HepG2 (cell line): ENCODE measurements at regions not wholly inside any gene's neighbourhood (a gene's known extent, or its start where the extent isn't known, plus 50 kb on each side); places are given as distances from the start of the nearest gene placed in this dataset.

Experiments used
- ATAC-seq: fragments of 200-7000 bp; cut with Tn5 transposase; 3 replicates; pipeline ENCODE4 v1.9.1; 2020; ENCODE audit warnings: mild to moderate bottlenecking, moderate library complexity
- BruUV-seq: library from RNA; stranded (reverse); fragments of 400-500 nt; replicated peaks from 2 replicates; lab custom pipeline; 2021; lab: Mats Ljungman, UMichigan
- CTCF ChIA-PET: fragments of 300-600 bp; formaldehyde crosslinking; extraction: SDS; loops from one replicate; lab custom pipeline; 2021; ENCODE audit warnings: low total read pairs, inconsistent platforms, low intra/inter-chr PET ratio; lab: Yijun Ruan, JAX
- POLR2A ChIA-PET: fragments of 350-600 bp; sonication (Branson Sonifier 250); formaldehyde crosslinking; loops from one replicate; lab custom pipeline; 2020; ENCODE audit warnings: antibody characterized with exemption, inconsistent platforms; lab: Yijun Ruan, JAX
- DNase-seq: peaks from one replicate; pipeline ENCODE4 v3.0.0-alpha.2; 2015; ENCODE audit warnings: low spot score
- FAIRE-seq: peaks from 3 replicates; lab custom pipeline; 2011; peaks lifted over from hg19 to GRCh38; lab: Jason Lieb, UNC
- H2AFZ ChIP-seq: one replicate; pipeline ENCODE4 v1.6.1; 2011; ENCODE audit warnings: low read length, inconsistent platforms
- H3K27ac ChIP-seq: fragments of 300-600 bp; 3 replicates; pipeline ENCODE4 v1.8.0; 2011; ENCODE audit warnings: mixed run types, mild to moderate bottlenecking, mixed read lengths, low read length, inconsistent platforms; ENCODE audit not compliant: insufficient read depth; ENCODE audit errors: extremely low read length
- H3K27me3 ChIP-seq, 2 experiments: fragments of 200-600 bp in 1 of 2; 2 replicates in 1 of 2; 3 replicates in 1 of 2; pipeline versions ENCODE4 v1.6.0 to v1.8.0; 2011; ENCODE audit warnings: low read length in 2 of 2, mild to moderate bottlenecking in 2 of 2, moderate library complexity in 2 of 2, inconsistent platforms in 1 of 2; ENCODE audit not compliant: insufficient read depth in 2 of 2, control insufficient read depth in 1 of 2
- H3K36me3 ChIP-seq, 2 experiments: fragments of 200-600 bp in 1 of 2; replicated peaks in 1 of 2; 2 replicates in 1 of 2; 3 replicates in 1 of 2; pipeline versions ENCODE4 v1.5.1 to v1.8.0; 2011; ENCODE audit warnings: low read length in 2 of 2, inconsistent platforms in 1 of 2; ENCODE audit not compliant: insufficient read depth in 2 of 2, control insufficient read depth in 1 of 2
- H3K4me1 ChIP-seq: 2 replicates; pipeline ENCODE4 v1.5.1; 2012; ENCODE audit warnings: low read length, inconsistent platforms; ENCODE audit not compliant: insufficient read depth
- H3K4me2 ChIP-seq: 2 replicates; pipeline ENCODE4 v1.6.0; 2011; ENCODE audit warnings: low read depth, low read length, inconsistent platforms
- H3K4me3 ChIP-seq, 3 experiments: fragments of 200-600 bp in 1 of 3; sonication (generic), shearing (Covaris generic) in 1 of 3; replicated peaks in 1 of 3; 2 replicates each; pipeline ENCODE4 v1.5.1; 2011 to 2016; ENCODE audit warnings: low read length in 3 of 3, inconsistent platforms in 2 of 3, low read depth in 2 of 3, mild to moderate bottlenecking in 2 of 3, control low read depth in 1 of 3, mixed read lengths in 1 of 3; ENCODE audit not compliant: insufficient read depth in 1 of 3
- H3K79me2 ChIP-seq: one replicate; pipeline ENCODE4 v1.6.1; 2011; ENCODE audit warnings: low read length, inconsistent platforms; ENCODE audit not compliant: insufficient read depth
- H3K9ac ChIP-seq: 2 replicates; pipeline ENCODE4 v1.6.0; 2011; ENCODE audit warnings: mild to moderate bottlenecking, low read depth, low read length, inconsistent platforms; ENCODE audit not compliant: insufficient read depth
- H3K9me3 ChIP-seq: 2 replicates; pipeline ENCODE4 v1.5.1; 2012; ENCODE audit warnings: mild to moderate bottlenecking, low read length
- H4K20me1 ChIP-seq: 2 replicates; pipeline ENCODE4 v1.6.0; 2011; ENCODE audit warnings: inconsistent platforms, mild to moderate bottlenecking, low read length, moderate library complexity; ENCODE audit not compliant: insufficient read depth
- BORCS8-MEF2B ChIP-seq: sonication (generic); formaldehyde crosslinking; IDR thresholded peaks from 2 replicates; pipeline ENCODE4 v1.8.0; 2022; ENCODE audit warnings: mild to moderate bottlenecking, missing genetic modification reagents
- HCFC1 ChIP-seq: fragments of 150-350 bp; IDR thresholded peaks from 2 replicates; pipeline ENCODE4 v1.6.1; 2014; ENCODE audit warnings: low read depth, low read length
- SRSF4 ChIP-seq: fragments of 200-400 bp; formaldehyde crosslinking; IDR thresholded peaks from one replicate; pipeline ENCODE4 v1.6.1; 2018; ENCODE audit warnings: mild to moderate bottlenecking, low read depth, low read length, moderate library complexity; ENCODE audit not compliant: poor library complexity, severe bottlenecking
- ZNF160 ChIP-seq: sonication (generic); formaldehyde crosslinking; IDR thresholded peaks from 2 replicates; pipeline ENCODE4 v1.8.0; 2022; ENCODE audit warnings: mild to moderate bottlenecking, inconsistent platforms, missing genetic modification reagents
- ZNF451 ChIP-seq: sonication (generic); formaldehyde crosslinking; IDR thresholded peaks from 2 replicates; pipeline ENCODE4 v1.5.0; 2020; ENCODE audit warnings: mild to moderate bottlenecking, missing genetic modification reagents
- ZNF564 ChIP-seq: sonication (generic); formaldehyde crosslinking; IDR thresholded peaks from 2 replicates; pipeline ENCODE4 v1.8.1; 2023; ENCODE audit warnings: mild to moderate bottlenecking, missing genetic modification reagents
- ZNF605 ChIP-seq: sonication (generic); formaldehyde crosslinking; IDR thresholded peaks from 2 replicates; pipeline ENCODE4 v1.8.0; 2022; ENCODE audit warnings: mild to moderate bottlenecking, missing genetic modification reagents
- ZNF883 ChIP-seq: sonication (generic); formaldehyde crosslinking; IDR thresholded peaks from 2 replicates; pipeline ENCODE4 v1.5.1; 2020; ENCODE audit warnings: mild to moderate bottlenecking, missing genetic modification reagents; ENCODE audit errors: not compliant biosample characterization
- WGBS: methylation state at CpG from one replicate; pipeline ENCODE4 v1.1.6; 2017; ENCODE audit warnings: low lambda C conversion rate; 5-methylcytosine and 5-hydroxymethylcytosine counted together
- in situ Hi-C: cut with HindIII; loops from 2 replicates; pipeline ENCODE4 v1.10.0; 2017; ENCODE audit warnings: low pct_unique_long_range_greater_than_20kb; ENCODE audit not compliant: extremely low pct_ligation_motif_present
- intact Hi-C: fragments of 100-400 bp; cut with micrococcal nuclease; formaldehyde crosslinking; loops from one replicate; pipeline ENCODE4 v1.10.0; 2022; ENCODE audit not compliant: unreplicated experiment
- TF ChIP-seq, protein P1 (sequence below): sonication (generic); formaldehyde crosslinking; IDR thresholded peaks from 2 replicates; pipeline ENCODE4 v1.5.0; 2020; ENCODE audit warnings: mild to moderate bottlenecking, missing genetic modification reagents
- TF ChIP-seq, protein P2 (sequence below): sonication (generic); formaldehyde crosslinking; IDR thresholded peaks from 2 replicates; pipeline ENCODE4 v1.4.0; 2020; ENCODE audit warnings: missing genetic modification reagents, low read depth, mild to moderate bottlenecking, borderline replicate concordance
- TF ChIP-seq, protein P3 (sequence below): IDR thresholded peaks from 2 replicates; pipeline ENCODE4 v1.6.1; 2016; ENCODE audit warnings: low read depth, borderline replicate concordance
- TF ChIP-seq, protein P4 (sequence below): sonication (generic); formaldehyde crosslinking; IDR thresholded peaks from 2 replicates; pipeline ENCODE4 v1.4.0; 2020; ENCODE audit warnings: missing genetic modification reagents, borderline replicate concordance

DNA sequence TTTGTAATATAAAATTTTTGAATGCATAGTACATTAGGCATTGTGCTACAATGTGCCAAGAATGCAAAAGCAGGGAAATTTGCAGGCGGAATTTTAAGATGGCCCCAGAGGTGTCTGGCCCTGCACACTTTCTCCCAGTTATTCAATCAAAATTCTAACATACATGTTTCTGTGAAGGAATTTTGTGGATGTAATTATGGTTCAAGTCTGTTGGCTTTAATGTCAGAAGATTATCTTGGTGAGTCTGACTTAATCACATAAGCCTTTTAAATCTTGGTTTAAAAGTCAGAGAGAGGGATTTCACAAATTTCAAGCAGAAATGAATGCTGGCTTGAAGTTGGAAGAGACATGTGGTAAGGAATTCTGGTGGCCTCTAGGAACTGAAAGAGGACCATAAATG is 423.4 kb upstream of the CCDC179 start:
- Histone ChIP-seq H3K4me2 (no peak overlapping the region), H3K27me3 (no peaks in the 10 kb centered on the region), H3K4me3 (no peak overlapping the region), H3K9me3 (no peaks in the 10 kb centered on the region), H3K36me3 (no peaks in the 10 kb centered on the region), H4K20me1 (no peaks in the 10 kb centered on the region), H3K9ac (no peak overlapping the region), H3K4me1 (no peaks in the 10 kb centered on the region), H2AFZ (no peak overlapping the region), H3K27ac (no peak overlapping the region), H3K79me2 (no peaks in the 10 kb centered on the region)
- DNase-seq = no peak
- ChIA-PET POLR2A (no interaction called here), CTCF (no interaction called here)
- 0% methylated on average over 1 of the region's 1 CpG for WGBS
- in situ Hi-C loops (no loop called here), intact Hi-C loops (no loop called here)
- FAIRE-seq = no peak
- ATAC-seq = no peak
- TF ChIP-seq, protein P1, sequence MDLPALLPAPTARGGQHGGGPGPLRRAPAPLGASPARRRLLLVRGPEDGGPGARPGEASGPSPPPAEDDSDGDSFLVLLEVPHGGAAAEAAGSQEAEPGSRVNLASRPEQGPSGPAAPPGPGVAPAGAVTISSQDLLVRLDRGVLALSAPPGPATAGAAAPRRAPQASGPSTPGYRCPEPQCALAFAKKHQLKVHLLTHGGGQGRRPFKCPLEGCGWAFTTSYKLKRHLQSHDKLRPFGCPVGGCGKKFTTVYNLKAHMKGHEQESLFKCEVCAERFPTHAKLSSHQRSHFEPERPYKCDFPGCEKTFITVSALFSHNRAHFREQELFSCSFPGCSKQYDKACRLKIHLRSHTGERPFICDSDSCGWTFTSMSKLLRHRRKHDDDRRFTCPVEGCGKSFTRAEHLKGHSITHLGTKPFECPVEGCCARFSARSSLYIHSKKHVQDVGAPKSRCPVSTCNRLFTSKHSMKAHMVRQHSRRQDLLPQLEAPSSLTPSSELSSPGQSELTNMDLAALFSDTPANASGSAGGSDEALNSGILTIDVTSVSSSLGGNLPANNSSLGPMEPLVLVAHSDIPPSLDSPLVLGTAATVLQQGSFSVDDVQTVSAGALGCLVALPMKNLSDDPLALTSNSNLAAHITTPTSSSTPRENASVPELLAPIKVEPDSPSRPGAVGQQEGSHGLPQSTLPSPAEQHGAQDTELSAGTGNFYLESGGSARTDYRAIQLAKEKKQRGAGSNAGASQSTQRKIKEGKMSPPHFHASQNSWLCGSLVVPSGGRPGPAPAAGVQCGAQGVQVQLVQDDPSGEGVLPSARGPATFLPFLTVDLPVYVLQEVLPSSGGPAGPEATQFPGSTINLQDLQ (CRISPR knock-in tag) = no peak
- TF ChIP-seq HCFC1 (no peak), ZNF451 (no peak), ZNF605 (no peak)
- TF ChIP-seq, protein P2, sequence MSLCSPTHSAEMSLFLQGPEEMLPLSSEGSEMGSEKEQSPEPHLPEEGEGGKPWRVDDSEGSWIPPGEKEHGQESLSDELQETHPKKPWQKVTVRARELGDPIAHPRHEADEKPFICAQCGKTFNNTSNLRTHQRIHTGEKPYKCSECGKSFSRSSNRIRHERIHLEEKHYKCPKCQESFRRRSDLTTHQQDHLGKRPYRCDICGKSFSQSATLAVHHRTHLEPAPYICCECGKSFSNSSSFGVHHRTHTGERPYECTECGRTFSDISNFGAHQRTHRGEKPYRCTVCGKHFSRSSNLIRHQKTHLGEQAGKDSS (CRISPR knock-in tag) = no peak
- no TSS peak for BruUV-seq

DNA sequence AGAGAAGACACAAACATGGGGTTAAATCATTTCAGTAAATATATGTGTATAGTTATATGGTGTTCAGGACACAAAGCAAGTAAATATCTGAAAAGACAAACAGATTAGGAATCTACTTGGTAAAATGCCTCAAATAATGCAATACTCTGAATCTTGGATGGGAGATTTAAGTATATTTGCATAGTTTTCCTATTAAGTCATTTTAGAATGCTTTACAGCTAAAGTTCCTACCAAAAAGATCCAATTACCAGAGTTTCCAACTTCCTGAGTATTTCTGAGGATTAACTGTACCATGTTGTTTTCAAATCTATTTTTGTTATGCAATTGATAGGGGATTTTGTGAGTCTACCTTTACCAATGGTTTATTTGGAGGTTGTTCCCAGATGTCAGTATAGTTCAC is 424.4 kb upstream of the CCDC179 start:
- intact Hi-C loops (no loop called here), in situ Hi-C loops (no loop called here)
- no peak for FAIRE-seq

More for the DNA sequence above, 424.4 kb upstream of the CCDC179 start:
- no peaks in the 10 kb centered on the region for H3K27me3 ChIP-seq
- CTCF ChIA-PET = no interaction called here
- H3K27ac ChIP-seq = no peak overlapping the region
- POLR2A ChIA-PET = no interaction called here
- H2AFZ ChIP-seq = no peak overlapping the region
- no peak overlapping the region for H3K4me2 ChIP-seq
- no peaks in the 10 kb centered on the region for H4K20me1 ChIP-seq
- H3K9me3 ChIP-seq = no peaks in the 10 kb centered on the region
- DNase-seq (no peak), ATAC-seq (no peak)
- H3K79me2 ChIP-seq = no peaks in the 10 kb centered on the region
- no peak overlapping the region for H3K4me3 ChIP-seq
- BruUV-seq = no TSS peak
- TF ChIP-seq ZNF883 (CRISPR knock-in tag) (no peak), SRSF4 (no peak), BORCS8-MEF2B (CRISPR knock-in tag) (no peak), ZNF160 (no peak), ZNF564 (CRISPR knock-in tag) (no peak)
- TF ChIP-seq, protein P3, sequence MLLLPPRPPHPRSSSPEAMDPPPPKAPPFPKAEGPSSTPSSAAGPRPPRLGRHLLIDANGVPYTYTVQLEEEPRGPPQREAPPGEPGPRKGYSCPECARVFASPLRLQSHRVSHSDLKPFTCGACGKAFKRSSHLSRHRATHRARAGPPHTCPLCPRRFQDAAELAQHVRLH = no peak
- TF ChIP-seq, protein P4, sequence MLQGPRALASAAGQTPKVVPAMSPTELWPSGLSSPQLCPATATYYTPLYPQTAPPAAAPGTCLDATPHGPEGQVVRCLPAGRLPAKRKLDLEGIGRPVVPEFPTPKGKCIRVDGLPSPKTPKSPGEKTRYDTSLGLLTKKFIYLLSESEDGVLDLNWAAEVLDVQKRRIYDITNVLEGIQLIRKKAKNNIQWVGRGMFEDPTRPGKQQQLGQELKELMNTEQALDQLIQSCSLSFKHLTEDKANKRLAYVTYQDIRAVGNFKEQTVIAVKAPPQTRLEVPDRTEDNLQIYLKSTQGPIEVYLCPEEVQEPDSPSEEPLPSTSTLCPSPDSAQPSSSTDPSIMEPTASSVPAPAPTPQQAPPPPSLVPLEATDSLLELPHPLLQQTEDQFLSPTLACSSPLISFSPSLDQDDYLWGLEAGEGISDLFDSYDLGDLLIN = no peak
- no peaks in the 10 kb centered on the region for H3K36me3 ChIP-seq
- H3K9ac ChIP-seq = no peak overlapping the region
- H3K4me1 ChIP-seq = no peaks in the 10 kb centered on the region
